ENCODE measurements at regions not wholly inside any gene's neighbourhood (a gene's known extent, or its start where the extent isn't known, plus 50 kb on each side); places are given as distances from the start of the nearest gene placed in this dataset.
A peak's percentile ranks its signal among the peaks of the same experiment; 100 is the strongest.

- Histone ChIP-seq H3K14ac (ENCODE audit: insufficient read length) (no peak overlapping the region), H3K79me1 (ENCODE audit: low read depth, low read length) (no peaks in the 10 kb centered on the region), H3K4me1 (replicated peaks in 1 of 4; ENCODE audit: control insufficient read depth in 3 of 4, insufficient read depth in 4 of 4, low read length in 3 of 4) (peaks cover 0 to 4% (median under 1%) of the 10 kb centered on the region in 4 experiments; a peak in 2 of 7 replicates), H3K18ac (ENCODE audit: extremely low read depth, low read length) (no peak overlapping the region), H2AK5ac (ENCODE audit: low read depth, low read length) (no peak overlapping the region), H2BK120ac (replicated peaks; ENCODE audit: low read depth, low read length) (no peak overlapping the region), H3K27me3 (replicated peaks in 1 of 4; ENCODE audit: control insufficient read depth in 3 of 4, extremely low read depth in 1 of 4, insufficient read depth in 3 of 4, low read length in 3 of 4) (no peaks in the 10 kb centered on the region), H2BK5ac (ENCODE audit: low read depth, low read length) (no peak overlapping the region), H2BK15ac (ENCODE audit: low read length) (no peak overlapping the region), H2AFZ (ENCODE audit: low read length) (no peak overlapping the region), H4K5ac (ENCODE audit: insufficient read length, low read depth, low read length) (no peak overlapping the region), H3K36me3 (ENCODE audit: control insufficient read depth in 2 of 4, insufficient read depth in 4 of 4, low read length in 3 of 4) (no peaks in the 10 kb centered on the region; a peak in 2 of 8 replicates), H3K23me2 (ENCODE audit: low read depth, low read length) (no peaks in the 10 kb centered on the region; the same call in 1 of the 2 replicates), H3K4me2 (ENCODE audit: insufficient read depth in 1 of 2, low read depth in 2 of 2, low read length in 2 of 2) (no peak overlapping the region), H4K20me1 (replicated peaks in 1 of 2; ENCODE audit: control insufficient read depth in 1 of 2, insufficient read depth in 2 of 2, low read length in 2 of 2) (no peaks in the 10 kb centered on the region), H3K9ac (replicated peaks in 1 of 4; ENCODE audit: extremely low read depth in 1 of 4, low read depth in 3 of 4, low read length in 3 of 4) (no peak overlapping the region), H4K8ac (ENCODE audit: extremely low read depth, insufficient read depth, low read length) (no peak overlapping the region), H3K79me2 (ENCODE audit: control insufficient read depth in 1 of 2, insufficient read depth in 2 of 2, low read length in 2 of 2) (no peaks in the 10 kb centered on the region), H3K56ac (replicated peaks; ENCODE audit: insufficient read length, low read depth, low read length) (no peak overlapping the region), H3K23ac (ENCODE audit: insufficient read length) (no peak overlapping the region), H3K27ac (ENCODE audit: low read depth, low read length) (no peak overlapping the region), H3K4ac (replicated peaks; ENCODE audit: insufficient read length, low read depth, low read length) (no peak overlapping the region), H3K4me3 (ENCODE audit: extremely low read depth in 1 of 4, insufficient read depth in 2 of 4, low read depth in 3 of 4, low read length in 4 of 4) (no peak overlapping the region), H3K9me3 (ENCODE audit: insufficient read depth in 2 of 2, low read depth in 1 of 2, low read length in 1 of 2) (no peaks in the 10 kb centered on the region; a peak in 1 of 4 replicates), H2BK20ac (ENCODE audit: low read length) (no peak overlapping the region), H2BK12ac (ENCODE audit: low read depth, low read length) (no peak overlapping the region), H4K91ac (replicated peaks; ENCODE audit: insufficient read length, low read length) (no peak overlapping the region)
- ChIA-PET POLR2A (ENCODE audit: partially characterized antibody) (no interaction called here), CTCF (ENCODE audit: partially characterized antibody) (no interaction called here)
- 93 to 100% methylated on average over 1 to 2 of the region's 2 CpGs for WGBS, 2 experiments (ENCODE audit: extremely low coverage in 1 of 2, insufficient coverage in 1 of 2, insufficient read length in 1 of 2, insufficient replicate concordance in 2 of 2, low coverage in 1 of 2, low lambda C conversion rate in 2 of 2, missing lambda C conversion rate in 1 of 2)
- DNase-seq (ENCODE audit: low read depth in 1 of 2, low spot score in 2 of 2) (no peak), FAIRE-seq (no peak)
- no peak for TF ChIP-seq EP300 (IDR thresholded peaks at IDR 0.05; ENCODE audit: borderline replicate concordance in 1 of 2, low read depth in 2 of 2, low read length in 2 of 2)
- TF ChIP-seq CBX8 (IDR thresholded peaks at IDR 0.05; ENCODE audit: borderline replicate concordance, low read depth, low read length) = no peak
- peak; percentile 98 for TF ChIP-seq CEBPB (IDR thresholded peaks at IDR 0.05; ENCODE audit: low read depth, low read length)
These were observed 331.8 kb upstream of the ITGA1 start for GRCh38 chr5:52455920-52456319.

Measured in H1 (cell line).